RCC 7860 (cell line): ENCODE measurements at regions not wholly inside any gene's neighbourhood (a gene's known extent, or its start where the extent isn't known, plus 50 kb on each side); places are given as distances from the start of the nearest gene placed in this dataset.

Source experiments
- DNase-seq: peaks from one replicate; pipeline ENCODE4 v3.0.0-alpha.2; 2015; ENCODE audit warnings: low spot score
- FAIRE-seq: peaks from 2 replicates; lab custom pipeline; 2012; peaks lifted over from hg19 to GRCh38; lab: Jason Lieb, UNC

- no peak for DNase-seq
- FAIRE-seq = no peak
Observed at GRCh38 chr3:99376926-99377325, 261.5 kb upstream of the COL8A1 start.

GRCh38 chr3:99373846-99374210 is 264.6 kb upstream of the COL8A1 start:
- no peak for DNase-seq
- FAIRE-seq = peak; percentile 7

GRCh38 chr3:99373088-99373845 is 265.1 kb upstream of the COL8A1 start:
- DNase-seq = no peak
- no peak for FAIRE-seq

GRCh38 chr3:99366663-99367429 is 271.5 kb upstream of the COL8A1 start:
- FAIRE-seq = no peak
- DNase-seq = no peak

GRCh38 chr3:99365979-99366378 is 272.4 kb upstream of the COL8A1 start:
- FAIRE-seq = no peak
- DNase-seq = no peak

GRCh38 chr3:99365396-99365795 is 273.0 kb upstream of the COL8A1 start:
- DNase-seq (no peak), FAIRE-seq (no peak)

- DNase-seq (no peak), FAIRE-seq (no peak)
Observed at GRCh38 chr3:99357131-99357530, 281.3 kb upstream of the COL8A1 start.

GRCh38 chr3:99356696-99357095 is 281.7 kb upstream of the COL8A1 start:
- DNase-seq (no peak), FAIRE-seq (no peak)

GRCh38 chr3:99355465-99355864 is 282.9 kb upstream of the COL8A1 start:
- DNase-seq (no peak), FAIRE-seq (no peak)

- no peak for DNase-seq
- no peak for FAIRE-seq
Observed at GRCh38 chr3:99352811-99353210, 285.6 kb upstream of the COL8A1 start.

- DNase-seq (no peak), FAIRE-seq (no peak)
Observed at GRCh38 chr3:99351122-99351521, 287.3 kb upstream of the COL8A1 start.

GRCh38 chr3:99348451-99348850 is 289.9 kb upstream of the COL8A1 start:
- DNase-seq (no peak), FAIRE-seq (no peak)

GRCh38 chr3:99344216-99344615 is 294.2 kb upstream of the COL8A1 start:
- no peak for DNase-seq

GRCh38 chr3:99342383-99342782 is 296.0 kb upstream of the COL8A1 start:
- DNase-seq (no peak), FAIRE-seq (no peak)

More at GRCh38 chr3:99344216-99344615, 294.2 kb upstream of the COL8A1 start:
- no peak for FAIRE-seq

- no peak for DNase-seq
- no peak for FAIRE-seq
Observed at GRCh38 chr3:99339222-99339621, 299.2 kb upstream of the COL8A1 start.

- FAIRE-seq (no peak), DNase-seq (no peak)
Observed at GRCh38 chr3:99332718-99333117, 305.7 kb upstream of the COL8A1 start.

GRCh38 chr3:99332276-99332675 is 306.1 kb upstream of the COL8A1 start:
- DNase-seq = no peak
- no peak for FAIRE-seq

GRCh38 chr3:99330924-99331532 is 307.4 kb upstream of the COL8A1 start:
- no peak for FAIRE-seq

GRCh38 chr3:99330281-99330680 is 308.1 kb upstream of the COL8A1 start:
- FAIRE-seq = no peak

More at GRCh38 chr3:99330924-99331532, 307.4 kb upstream of the COL8A1 start:
- no peak for DNase-seq

GRCh38 chr3:99325402-99325801 is 313.0 kb upstream of the COL8A1 start:
- DNase-seq (no peak), FAIRE-seq (no peak)

More at GRCh38 chr3:99330281-99330680, 308.1 kb upstream of the COL8A1 start:
- DNase-seq = no peak

GRCh38 chr3:99324636-99325203 is 313.7 kb upstream of the COL8A1 start:
- FAIRE-seq (no peak), DNase-seq (no peak)
